HCT116 (cell line): ENCODE measurements at regions not wholly inside any gene's neighbourhood (a gene's known extent, or its start where the extent isn't known, plus 50 kb on each side); places are given as distances from the start of the nearest gene placed in this dataset.

Experiments
- EZH2 ChIP-seq: fragments of 200-600 bp; sonication (generic); IDR thresholded peaks from 2 replicates; pipeline ENCODE4 v1.6.1; 2017; ENCODE audit warnings: antibody characterized with exemption, mixed run types
- EZH2phosphoT487 ChIP-seq: fragments of 200-600 bp; IDR thresholded peaks from 2 replicates; pipeline ENCODE4 v1.6.1; 2018; ENCODE audit warnings: antibody characterized with exemption, borderline replicate concordance
- POLR2A ChIP-seq: IDR thresholded peaks from 2 replicates; pipeline ENCODE4 v1.7.0; 2011; ENCODE audit warnings: borderline replicate concordance; ENCODE audit not compliant: insufficient read depth, insufficient read length; ENCODE audit errors: extremely low read depth
- POLR2AphosphoS5 ChIP-seq: IDR thresholded peaks from 2 replicates; pipeline ENCODE4 v1.6.1; 2011; ENCODE audit warnings: mild to moderate bottlenecking, low read depth, low read length, moderate library complexity
- SP1 ChIP-seq: IDR thresholded peaks from 2 replicates; pipeline ENCODE4 v1.6.1; 2012; ENCODE audit warnings: low read depth
- YY1 ChIP-seq: IDR thresholded peaks from 2 replicates; pipeline ENCODE4 v1.6.1; 2011; ENCODE audit warnings: low read length, low read depth, moderate library complexity, mild to moderate bottlenecking; ENCODE audit not compliant: insufficient replicate concordance; ENCODE audit errors: extremely low read depth
- TF ChIP-seq, protein P1 (sequence below), 3 experiments: fragments of 200-600 bp in 1 of 3; sonication (generic) in 1 of 3; IDR thresholded peaks in 2 of 3; conservative IDR thresholded peaks in 1 of 3; 2 replicates each; pipeline ENCODE4 v1.5.1; 2012 to 2017; ENCODE audit warnings: low read depth in 2 of 3, low read length in 2 of 3, antibody characterized with exemption in 1 of 3, borderline replicate concordance in 1 of 3, control low read depth in 1 of 3, mild to moderate bottlenecking in 1 of 3, mixed read lengths in 1 of 3, mixed run types in 1 of 3, moderate library complexity in 1 of 3; ENCODE audit not compliant: insufficient read depth in 1 of 3

DNA sequence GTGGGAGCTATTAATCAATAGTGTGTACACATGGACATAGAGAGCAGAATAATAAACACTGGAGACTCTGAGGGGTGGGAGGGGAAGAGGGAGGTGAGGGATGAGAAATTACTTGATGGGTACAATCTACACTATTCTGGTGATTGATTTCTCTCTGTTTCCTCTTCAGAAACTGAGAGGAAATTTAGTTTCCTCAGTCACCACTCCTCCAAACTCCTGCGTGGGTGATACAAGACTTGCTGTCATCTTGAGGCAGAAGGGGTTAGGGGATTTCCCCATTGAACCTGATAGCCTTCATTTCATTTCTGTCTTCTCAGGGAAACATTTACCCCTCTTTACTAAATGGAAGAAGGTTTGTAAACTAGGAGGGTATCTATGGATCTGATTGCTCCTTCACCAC, 84.3 kb upstream of the ESR1 start:
- TF ChIP-seq POLR2AphosphoS5 (no peak), SP1 (no peak), POLR2A (no peak), EZH2phosphoT487 (no peak), YY1 (no peak), EZH2 (no peak)
- TF ChIP-seq, protein P1, sequence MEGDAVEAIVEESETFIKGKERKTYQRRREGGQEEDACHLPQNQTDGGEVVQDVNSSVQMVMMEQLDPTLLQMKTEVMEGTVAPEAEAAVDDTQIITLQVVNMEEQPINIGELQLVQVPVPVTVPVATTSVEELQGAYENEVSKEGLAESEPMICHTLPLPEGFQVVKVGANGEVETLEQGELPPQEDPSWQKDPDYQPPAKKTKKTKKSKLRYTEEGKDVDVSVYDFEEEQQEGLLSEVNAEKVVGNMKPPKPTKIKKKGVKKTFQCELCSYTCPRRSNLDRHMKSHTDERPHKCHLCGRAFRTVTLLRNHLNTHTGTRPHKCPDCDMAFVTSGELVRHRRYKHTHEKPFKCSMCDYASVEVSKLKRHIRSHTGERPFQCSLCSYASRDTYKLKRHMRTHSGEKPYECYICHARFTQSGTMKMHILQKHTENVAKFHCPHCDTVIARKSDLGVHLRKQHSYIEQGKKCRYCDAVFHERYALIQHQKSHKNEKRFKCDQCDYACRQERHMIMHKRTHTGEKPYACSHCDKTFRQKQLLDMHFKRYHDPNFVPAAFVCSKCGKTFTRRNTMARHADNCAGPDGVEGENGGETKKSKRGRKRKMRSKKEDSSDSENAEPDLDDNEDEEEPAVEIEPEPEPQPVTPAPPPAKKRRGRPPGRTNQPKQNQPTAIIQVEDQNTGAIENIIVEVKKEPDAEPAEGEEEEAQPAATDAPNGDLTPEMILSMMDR (IDR thresholded peaks at IDR 0.05 in 2 of 3, conservative IDR thresholded peaks at IDR 0.05 in 1 of 3; ENCODE audit: borderline replicate concordance in 1 of 3, insufficient read depth in 1 of 3, low read depth in 2 of 3, low read length in 2 of 3): no peak
